GM12878 (cell line): ENCODE measurements at regions not wholly inside any gene's neighbourhood (a gene's known extent, or its start where the extent isn't known, plus 50 kb on each side); places are given as distances from the start of the nearest gene placed in this dataset.

ENCODE experiments used
- EGR1 ChIP-seq, 2 experiments: IDR thresholded peaks; 1 replicate in 1 of 2; 2 replicates in 1 of 2; pipeline ENCODE4 v1.6.1; 2011 to 2012; ENCODE audit warnings: low read depth in 2 of 2, low read length in 2 of 2, borderline replicate concordance in 1 of 2, mild to moderate bottlenecking in 1 of 2, moderate library complexity in 1 of 2
- FOXM1 ChIP-seq: IDR thresholded peaks from 2 replicates; pipeline ENCODE4 v1.6.1; 2012; ENCODE audit warnings: low read depth, mild to moderate bottlenecking, inconsistent platforms, low read length, moderate library complexity
- MYC ChIP-seq: IDR thresholded peaks from 2 replicates; pipeline ENCODE4 v1.6.1; 2011; ENCODE audit warnings: mild to moderate bottlenecking, low read length, moderate library complexity, inconsistent platforms; ENCODE audit not compliant: insufficient read depth, insufficient replicate concordance, insufficient read length, severe bottlenecking
- NFYB ChIP-seq: IDR thresholded peaks from 2 replicates; pipeline ENCODE4 v1.6.1; 2011; ENCODE audit warnings: low read depth, mild to moderate bottlenecking, low read length, improper control_type of control experiment, moderate library complexity; ENCODE audit not compliant: insufficient read depth
- NRF1 ChIP-seq: conservative IDR thresholded peaks from 2 replicates; pipeline ENCODE4 v1.6.1; 2011; ENCODE audit warnings: mild to moderate bottlenecking, low read depth, low read length, improper control_type of control experiment
- POLR2A ChIP-seq: IDR thresholded peaks from 2 replicates; pipeline ENCODE4 v1.6.1; 2011; ENCODE audit warnings: low read depth, mild to moderate bottlenecking, low read length
- POLR2AphosphoS2 ChIP-seq: IDR thresholded peaks from 2 replicates; pipeline ENCODE4 v1.6.1; 2011; ENCODE audit warnings: low read depth, mild to moderate bottlenecking, low read length, improper control_type of control experiment, moderate library complexity
- SREBF2 ChIP-seq: IDR thresholded peaks from 2 replicates; pipeline ENCODE4 v1.6.1; 2012; ENCODE audit warnings: mild to moderate bottlenecking, low read length
- TCF7 ChIP-seq: IDR thresholded peaks from 2 replicates; pipeline ENCODE4 v1.6.1; 2014; ENCODE audit warnings: antibody characterized with exemption, borderline replicate concordance
- TF ChIP-seq, protein P1 (sequence below), 3 experiments: IDR thresholded peaks in 2 of 3; conservative IDR thresholded peaks in 1 of 3; 2 replicates each; pipeline ENCODE4 v1.5.1; 2011; ENCODE audit warnings: low read depth in 3 of 3, low read length in 3 of 3, mild to moderate bottlenecking in 3 of 3, control low read depth in 2 of 3, moderate library complexity in 2 of 3, inconsistent platforms in 1 of 3, mixed read lengths in 1 of 3; ENCODE audit not compliant: control insufficient read depth in 2 of 3, insufficient read depth in 1 of 3; ENCODE audit errors: extremely low read depth in 1 of 3

DNA sequence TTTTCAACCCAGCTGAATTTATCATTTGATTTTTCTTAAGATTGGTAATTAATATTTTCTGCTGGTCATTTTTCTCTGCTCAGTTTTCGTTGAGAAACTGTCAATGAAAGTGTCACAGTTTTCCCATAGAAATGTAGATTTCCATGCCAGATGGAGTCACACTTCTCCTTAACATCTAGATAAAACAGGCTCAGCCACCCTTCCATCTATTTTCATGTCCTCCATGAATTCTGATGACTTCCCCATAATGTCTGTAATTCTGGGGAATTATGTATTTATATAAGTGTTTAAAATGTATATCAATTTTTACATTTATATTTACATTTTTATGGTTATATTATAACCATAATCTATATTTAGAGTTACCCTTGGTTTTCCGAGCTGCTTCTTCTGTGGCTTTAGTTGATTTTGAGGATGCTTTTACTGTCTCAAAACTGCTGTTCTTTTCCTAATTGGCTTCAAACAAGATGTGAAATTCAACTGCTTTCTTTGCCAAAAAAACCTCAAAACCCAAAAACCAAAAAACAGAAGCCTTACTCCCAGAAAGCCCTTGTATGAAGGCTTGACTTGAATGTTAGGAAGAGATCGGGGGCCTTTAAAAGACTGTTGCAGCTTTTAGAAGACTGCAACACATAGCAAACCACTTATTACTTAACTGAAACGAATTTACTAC, 95.4 kb upstream of the CDCA7L start:
- no peak for TF ChIP-seq NFYB
- TF ChIP-seq SREBF2 = no peak
- TF ChIP-seq MYC = no peak
- no peak for TF ChIP-seq POLR2A
- no peak for TF ChIP-seq POLR2AphosphoS2
- TF ChIP-seq TCF7 = no peak
- TF ChIP-seq EGR1 (IDR thresholded peaks at IDR 0.05; ENCODE audit: borderline replicate concordance in 1 of 2, low read depth in 2 of 2, low read length in 2 of 2) = no peak
- TF ChIP-seq FOXM1 = no peak
- TF ChIP-seq, protein P1, sequence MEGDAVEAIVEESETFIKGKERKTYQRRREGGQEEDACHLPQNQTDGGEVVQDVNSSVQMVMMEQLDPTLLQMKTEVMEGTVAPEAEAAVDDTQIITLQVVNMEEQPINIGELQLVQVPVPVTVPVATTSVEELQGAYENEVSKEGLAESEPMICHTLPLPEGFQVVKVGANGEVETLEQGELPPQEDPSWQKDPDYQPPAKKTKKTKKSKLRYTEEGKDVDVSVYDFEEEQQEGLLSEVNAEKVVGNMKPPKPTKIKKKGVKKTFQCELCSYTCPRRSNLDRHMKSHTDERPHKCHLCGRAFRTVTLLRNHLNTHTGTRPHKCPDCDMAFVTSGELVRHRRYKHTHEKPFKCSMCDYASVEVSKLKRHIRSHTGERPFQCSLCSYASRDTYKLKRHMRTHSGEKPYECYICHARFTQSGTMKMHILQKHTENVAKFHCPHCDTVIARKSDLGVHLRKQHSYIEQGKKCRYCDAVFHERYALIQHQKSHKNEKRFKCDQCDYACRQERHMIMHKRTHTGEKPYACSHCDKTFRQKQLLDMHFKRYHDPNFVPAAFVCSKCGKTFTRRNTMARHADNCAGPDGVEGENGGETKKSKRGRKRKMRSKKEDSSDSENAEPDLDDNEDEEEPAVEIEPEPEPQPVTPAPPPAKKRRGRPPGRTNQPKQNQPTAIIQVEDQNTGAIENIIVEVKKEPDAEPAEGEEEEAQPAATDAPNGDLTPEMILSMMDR (IDR thresholded peaks at IDR 0.05 in 2 of 3, conservative IDR thresholded peaks at IDR 0.05 in 1 of 3; ENCODE audit: control insufficient read depth in 2 of 3, extremely low read depth in 1 of 3, insufficient read depth in 1 of 3, low read depth in 3 of 3, low read length in 3 of 3) = no peak
- TF ChIP-seq NRF1 = no peak
